LNCAP (cell line): ENCODE measurements at regions not wholly inside any gene's neighbourhood (a gene's known extent, or its start where the extent isn't known, plus 50 kb on each side); places are given as distances from the start of the nearest gene placed in this dataset.

Experiments used
- CTCF ChIP-seq: fragments of 450-650 bp; IDR thresholded peaks from 2 replicates; pipeline ENCODE4 v1.5.1; 2017; ENCODE audit warnings: mild to moderate bottlenecking

DNA sequence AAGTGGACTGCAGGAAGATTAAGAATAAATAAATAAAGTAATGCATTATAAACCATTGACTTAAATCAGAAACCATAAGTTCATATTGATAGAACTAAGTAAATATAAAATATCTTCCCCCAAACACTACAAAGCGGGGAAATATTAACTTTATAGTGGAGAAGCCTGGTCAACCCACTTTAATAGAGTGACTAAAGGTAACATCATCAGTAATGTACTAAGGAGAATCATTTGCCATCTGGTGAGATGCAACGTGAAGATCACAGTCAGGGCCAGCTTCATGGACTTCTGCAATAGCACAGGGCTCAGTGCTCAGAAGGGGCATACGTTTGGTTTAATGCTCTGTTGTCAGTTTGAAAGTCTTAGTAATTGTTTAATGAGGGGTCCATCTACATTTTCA, 58.8 kb upstream of the CD83 start:
- no peak for TF ChIP-seq CTCF

DNA sequence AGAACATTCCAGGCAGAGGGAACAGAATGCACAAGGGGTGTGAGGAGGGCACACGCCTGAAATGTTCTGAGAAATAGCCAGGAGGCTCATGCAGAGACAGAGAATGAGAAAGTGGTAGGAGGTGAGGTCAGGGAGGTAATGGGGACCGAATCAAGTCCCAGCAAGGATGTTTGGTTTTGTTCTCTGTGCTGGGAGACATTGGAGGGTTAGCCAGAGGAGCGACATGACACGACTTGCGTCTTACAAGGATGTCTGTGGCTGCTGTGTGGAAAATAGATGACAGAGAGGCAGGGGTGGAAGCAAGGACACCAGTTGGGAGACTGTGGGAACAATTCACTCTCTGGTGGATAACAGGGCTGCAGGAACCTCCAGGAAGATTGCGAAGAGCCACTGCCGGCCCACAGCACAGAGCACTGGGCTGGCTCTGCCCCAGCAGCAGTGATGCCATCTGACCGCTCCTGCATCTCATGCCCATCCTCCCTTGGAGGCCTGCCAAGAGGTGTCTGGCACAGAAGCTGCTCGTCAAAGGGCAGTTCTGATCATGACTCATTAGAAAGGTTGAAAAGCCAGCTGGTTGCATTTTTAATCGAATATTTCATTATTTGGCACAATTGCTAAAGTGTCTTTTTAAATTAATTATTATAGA, 57.7 kb upstream of the CD83 start:
- no peak for TF ChIP-seq CTCF

- no peak for TF ChIP-seq CTCF
These were observed 56.6 kb upstream of the CD83 start for GRCh38 chr6:14060971-14061370.

DNA sequence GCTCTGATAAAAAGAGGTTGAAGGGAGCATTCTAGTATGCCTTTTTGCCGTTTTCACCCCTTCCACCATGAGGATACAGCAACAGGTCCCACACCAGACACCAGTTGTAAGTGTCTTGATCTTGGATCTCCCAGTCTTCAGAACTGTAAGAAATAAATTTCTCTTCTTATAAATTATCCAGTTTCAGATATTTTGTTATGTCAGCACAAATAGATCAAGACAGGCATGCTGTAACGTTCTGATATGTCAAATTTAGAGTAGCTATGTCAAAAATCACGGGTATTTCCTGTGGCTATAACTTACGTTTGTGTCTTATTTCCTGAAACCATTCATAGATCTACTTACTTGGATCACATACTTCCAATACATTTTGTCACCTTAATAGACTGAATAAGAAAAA, 55.9 kb upstream of the CD83 start:
- no peak for TF ChIP-seq CTCF

GRCh38 chr6:14062345-14063029, 55.1 kb upstream of the CD83 start:
- no peak for TF ChIP-seq CTCF

DNA sequence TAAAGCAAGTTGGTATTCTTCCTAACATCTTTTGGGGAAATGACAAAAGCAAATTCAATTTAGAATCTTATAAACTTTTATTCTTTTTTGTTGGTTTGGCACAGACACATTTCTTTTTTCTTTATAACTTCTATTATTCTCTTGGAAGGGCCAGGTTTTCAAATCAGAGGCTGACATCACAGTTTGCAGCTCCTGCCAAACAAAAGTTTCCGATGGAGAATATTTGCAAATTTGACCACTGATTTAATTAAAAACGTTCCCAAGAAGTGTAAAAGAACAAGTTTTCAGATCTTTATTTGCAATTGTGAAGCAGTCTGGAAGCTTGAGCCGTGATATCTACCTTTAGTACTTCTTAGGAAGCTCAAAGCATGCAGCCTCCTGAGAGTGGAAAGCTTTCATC, 53.8 kb upstream of the CD83 start:
- no peak for TF ChIP-seq CTCF

- no peak for TF ChIP-seq CTCF
These were observed 52.2 kb upstream of the CD83 start for GRCh38 chr6:14065350-14065749.
